Esophagus muscularis mucosa (tissue), 4 donors: ENCODE measurements at regions not wholly inside any gene's neighbourhood (a gene's known extent, or its start where the extent isn't known, plus 50 kb on each side); places are given as distances from the start of the nearest gene placed in this dataset.
A peak's percentile ranks its signal among the peaks of the same experiment; 100 is the strongest.

Source experiments
- DNase-seq: peaks from one replicate; pipeline ENCODE4 v3.0.0-alpha.2; 2017; ENCODE audit errors: extremely low spot score
- H3K27ac ChIP-seq, 4 donors: fragments of 200-600 bp; sonication (generic); replicated peaks in 1 of 4; 1 replicate in 3 of 4; 2 replicates in 1 of 4; pipeline ENCODE4 v1.5.1; 2016 to 2019; ENCODE audit warnings: mild to moderate bottlenecking in 1 of 4
- H3K27me3 ChIP-seq, 4 donors: fragments of 200-600 bp; sonication (generic); one replicate each; pipeline versions ENCODE4 v1.5.1 to v1.6.0; 2016 to 2019
- H3K36me3 ChIP-seq, 4 donors: fragments of 200-600 bp; sonication (generic); one replicate each; pipeline ENCODE4 v1.5.1; 2016 to 2019
- H3K4me1 ChIP-seq, 4 donors: fragments of 200-600 bp; sonication (generic); one replicate each; pipeline ENCODE4 v1.5.1; 2016 to 2019
- H3K4me3 ChIP-seq, 4 donors: fragments of 200-600 bp; sonication (generic); 1 replicate in 2 of 4; 2 replicates in 2 of 4; pipeline ENCODE4 v1.5.1; 2016 to 2019; ENCODE audit warnings: mild to moderate bottlenecking in 4 of 4, moderate library complexity in 1 of 4
- H3K9me3 ChIP-seq, 4 donors: fragments of 200-600 bp; sonication (generic); 1 replicate in 3 of 4; 2 replicates in 1 of 4; pipeline ENCODE4 v1.5.1; 2016 to 2019
- EP300 ChIP-seq: sonication (generic); formaldehyde crosslinking; IDR thresholded peaks from one replicate; pipeline ENCODE4 v1.6.1; 2017; ENCODE audit warnings: antibody characterized with exemption
- POLR2A ChIP-seq: fragments of 450-650 bp; IDR thresholded peaks from one replicate; pipeline ENCODE4 v1.6.1; 2017; ENCODE audit warnings: antibody characterized with exemption, moderate library complexity, mild to moderate bottlenecking, low read depth
- POLR2AphosphoS5 ChIP-seq, 2 donors: sonication (generic); formaldehyde crosslinking; IDR thresholded peaks; one replicate each; pipeline ENCODE4 v1.6.1; 2017; ENCODE audit warnings: antibody characterized with exemption in 2 of 2
- WGBS: methylation state at CpG from one replicate; pipeline ENCODE4 v1.1.5; 2018; 5-methylcytosine and 5-hydroxymethylcytosine counted together
- intact Hi-C: fragments of 100-400 bp; cut with DNase I; formaldehyde crosslinking; loops from one replicate; pipeline ENCODE4 v1.15.1; 2023
- TF ChIP-seq, protein P1 (sequence below), 3 experiments: fragments of 200-600 bp in 2 of 3; fragments of 450-650 bp in 1 of 3; sonication (generic) in 2 of 3; IDR thresholded peaks; one replicate each; pipeline ENCODE4 v1.5.1; 2017 to 2019; ENCODE audit warnings: antibody characterized with exemption in 3 of 3, mild to moderate bottlenecking in 2 of 3, moderate library complexity in 1 of 3

DNA sequence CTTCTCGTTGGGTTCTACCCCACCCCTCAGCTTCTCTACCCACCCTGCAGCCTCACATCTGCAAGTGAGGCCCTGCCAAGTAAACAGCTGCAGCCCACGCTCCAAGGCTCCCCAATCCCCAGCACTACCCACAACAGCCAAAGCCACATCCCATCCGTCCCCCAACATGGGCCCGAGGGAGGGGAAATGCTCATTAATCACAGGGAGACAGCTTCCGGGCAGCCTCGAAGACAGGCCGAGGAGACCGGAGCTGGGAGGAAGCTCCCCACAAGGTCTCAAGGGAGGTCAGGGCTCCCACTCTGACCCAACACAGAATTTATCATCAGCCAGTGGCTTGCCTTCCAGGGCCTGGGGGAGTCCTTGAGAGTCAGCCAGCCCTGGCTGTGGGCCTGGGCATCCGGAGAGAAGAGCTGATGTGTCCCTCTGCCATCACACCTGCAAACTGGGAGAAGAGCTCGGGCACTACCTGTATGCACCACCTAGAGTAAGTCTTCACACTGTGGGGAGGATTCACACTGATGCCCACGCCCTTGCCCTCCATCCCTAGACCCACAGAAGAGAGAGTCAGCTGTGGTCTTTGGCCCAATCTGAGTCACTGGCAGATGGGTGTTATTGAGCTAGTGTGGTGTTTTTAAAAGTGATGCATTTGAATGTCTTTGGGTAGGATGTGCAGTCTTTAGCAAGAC, 115.5 kb upstream of the ZMIZ1 start:
- Histone ChIP-seq H3K36me3 (no peaks in the 10 kb centered on the region), H3K27me3 (no peaks in the 10 kb centered on the region), H3K4me3 (no peak overlapping the region), H3K9me3 (no peaks in the 10 kb centered on the region), H3K4me1 (peaks cover 5 to 19% (median 13%) of the 10 kb centered on the region in 4 donors), H3K27ac (peak overlapping the region in 3 of 4 donors; percentile 42 to 60 (median 44))
- TF ChIP-seq, protein P1, sequence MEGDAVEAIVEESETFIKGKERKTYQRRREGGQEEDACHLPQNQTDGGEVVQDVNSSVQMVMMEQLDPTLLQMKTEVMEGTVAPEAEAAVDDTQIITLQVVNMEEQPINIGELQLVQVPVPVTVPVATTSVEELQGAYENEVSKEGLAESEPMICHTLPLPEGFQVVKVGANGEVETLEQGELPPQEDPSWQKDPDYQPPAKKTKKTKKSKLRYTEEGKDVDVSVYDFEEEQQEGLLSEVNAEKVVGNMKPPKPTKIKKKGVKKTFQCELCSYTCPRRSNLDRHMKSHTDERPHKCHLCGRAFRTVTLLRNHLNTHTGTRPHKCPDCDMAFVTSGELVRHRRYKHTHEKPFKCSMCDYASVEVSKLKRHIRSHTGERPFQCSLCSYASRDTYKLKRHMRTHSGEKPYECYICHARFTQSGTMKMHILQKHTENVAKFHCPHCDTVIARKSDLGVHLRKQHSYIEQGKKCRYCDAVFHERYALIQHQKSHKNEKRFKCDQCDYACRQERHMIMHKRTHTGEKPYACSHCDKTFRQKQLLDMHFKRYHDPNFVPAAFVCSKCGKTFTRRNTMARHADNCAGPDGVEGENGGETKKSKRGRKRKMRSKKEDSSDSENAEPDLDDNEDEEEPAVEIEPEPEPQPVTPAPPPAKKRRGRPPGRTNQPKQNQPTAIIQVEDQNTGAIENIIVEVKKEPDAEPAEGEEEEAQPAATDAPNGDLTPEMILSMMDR (IDR thresholded peaks at IDR 0.05) = no peak
- no peak for TF ChIP-seq POLR2A
- TF ChIP-seq EP300 = no peak
- TF ChIP-seq POLR2AphosphoS5 (IDR thresholded peaks at IDR 0.05) = no peak
- no peak for DNase-seq
- intact Hi-C loops = no loop called here
- WGBS = 49% methylated on average over 11 of the region's 11 CpGs

DNA sequence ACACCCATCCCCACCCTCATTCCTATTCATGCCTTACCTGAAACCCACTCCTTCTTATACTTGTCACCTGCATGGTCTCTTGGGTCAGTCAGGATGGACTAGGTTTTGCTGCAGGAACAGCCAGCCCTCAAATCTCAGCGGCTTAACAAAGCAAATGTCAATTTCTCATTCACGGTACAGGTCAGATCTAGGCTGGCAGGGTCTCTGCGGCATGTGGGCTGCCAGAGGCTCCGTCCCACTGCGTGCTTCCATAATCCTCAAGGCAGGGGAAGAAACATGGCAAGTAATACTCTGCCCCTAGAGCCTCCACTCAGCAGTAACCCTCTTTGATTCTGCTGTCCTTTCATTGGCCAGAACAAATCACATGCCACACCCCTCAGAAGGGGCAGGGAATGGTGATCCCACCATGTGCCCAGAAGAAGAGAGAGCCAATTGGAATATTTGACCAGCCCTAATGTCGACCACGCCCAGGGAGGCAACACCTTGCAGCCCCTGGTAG, 114.9 kb upstream of the ZMIZ1 start:
- intact Hi-C loops = no loop called here

DNA sequence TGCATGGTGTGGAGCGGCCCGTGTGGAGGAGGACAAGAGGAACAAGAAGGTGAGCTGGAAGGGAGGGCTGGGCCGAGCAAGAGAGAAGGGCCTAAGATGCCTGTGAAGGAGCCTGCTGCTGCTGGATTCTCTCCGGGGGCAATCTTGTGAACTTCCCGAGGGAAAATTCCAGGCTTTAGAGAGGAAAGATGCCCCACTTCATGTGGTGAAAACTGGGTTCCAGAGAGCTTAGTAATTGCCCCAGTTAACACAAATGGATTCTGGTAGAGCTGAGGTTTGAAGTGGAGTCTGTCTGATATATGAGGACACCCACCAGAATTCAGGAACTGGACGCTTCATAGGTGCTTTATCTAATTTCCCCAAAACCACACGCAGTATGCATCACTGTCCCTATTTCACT, 114.1 kb upstream of the ZMIZ1 start:
- Histone ChIP-seq H3K4me3 (no peak overlapping the region), H3K4me1 (peaks cover 7 to 29% (median 16%) of the 10 kb centered on the region in 4 donors), H3K9me3 (no peaks in the 10 kb centered on the region), H3K36me3 (no peaks in the 10 kb centered on the region), H3K27ac (no peak overlapping the region), H3K27me3 (no peaks in the 10 kb centered on the region)
- 93% methylated on average over 7 of the region's 7 CpGs for WGBS
- DNase-seq = no peak
- TF ChIP-seq, protein P1 (IDR thresholded peaks at IDR 0.05) = no peak
- TF ChIP-seq POLR2A (no peak), POLR2AphosphoS5 (IDR thresholded peaks at IDR 0.05) (no peak), EP300 (no peak)
- intact Hi-C loops = no loop called here

More for the DNA sequence above, 114.9 kb upstream of the ZMIZ1 start:
- no peaks in the 10 kb centered on the region for H3K36me3 ChIP-seq
- H3K9me3 ChIP-seq = no peaks in the 10 kb centered on the region
- H3K27me3 ChIP-seq = no peaks in the 10 kb centered on the region
- DNase-seq = no peak
- H3K4me3 ChIP-seq = no peak overlapping the region
- whole genome bisulfite sequencing = 92% methylated on average over 7 of the region's 7 CpGs
- TF ChIP-seq, protein P1 (IDR thresholded peaks at IDR 0.05) = no peak
- TF ChIP-seq POLR2AphosphoS5 (IDR thresholded peaks at IDR 0.05) = no peak
- no peak overlapping the region for H3K27ac ChIP-seq
- peaks cover 5 to 21% (median 13%) of the 10 kb centered on the region in 4 donors for H3K4me1 ChIP-seq

DNA sequence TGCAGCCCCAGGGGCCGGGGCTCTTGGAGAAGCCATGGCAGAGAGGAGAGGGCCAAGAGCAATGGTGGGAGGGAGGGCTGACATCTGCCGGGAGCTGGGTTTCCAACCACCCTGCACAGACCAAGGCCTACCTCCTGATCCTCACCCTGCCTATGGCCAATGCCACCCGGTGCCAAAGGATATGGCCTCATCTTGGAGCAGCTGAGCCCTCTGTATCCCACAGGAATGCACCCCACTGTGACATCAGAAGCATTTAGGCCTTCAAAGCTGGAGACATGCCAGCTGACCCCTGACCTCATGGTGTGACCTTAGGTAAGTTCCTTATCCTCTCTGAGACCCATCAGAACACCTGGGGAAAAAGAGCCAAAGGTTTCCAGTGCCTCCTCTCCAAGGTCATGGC, 113.6 kb upstream of the ZMIZ1 start:
- Histone ChIP-seq H3K4me1 (peaks cover 11 to 34% (median 21%) of the 10 kb centered on the region in 4 donors), H3K27ac (no peak overlapping the region), H3K36me3 (no peaks in the 10 kb centered on the region), H3K27me3 (no peaks in the 10 kb centered on the region), H3K9me3 (no peaks in the 10 kb centered on the region), H3K4me3 (no peak overlapping the region)
- 76% methylated on average over 3 of the region's 3 CpGs for WGBS
- DNase-seq = no peak
- intact Hi-C loops = no loop called here
- TF ChIP-seq, protein P1 (IDR thresholded peaks at IDR 0.05) = no peak
- TF ChIP-seq POLR2A (no peak), POLR2AphosphoS5 (IDR thresholded peaks at IDR 0.05) (no peak), EP300 (no peak)

DNA sequence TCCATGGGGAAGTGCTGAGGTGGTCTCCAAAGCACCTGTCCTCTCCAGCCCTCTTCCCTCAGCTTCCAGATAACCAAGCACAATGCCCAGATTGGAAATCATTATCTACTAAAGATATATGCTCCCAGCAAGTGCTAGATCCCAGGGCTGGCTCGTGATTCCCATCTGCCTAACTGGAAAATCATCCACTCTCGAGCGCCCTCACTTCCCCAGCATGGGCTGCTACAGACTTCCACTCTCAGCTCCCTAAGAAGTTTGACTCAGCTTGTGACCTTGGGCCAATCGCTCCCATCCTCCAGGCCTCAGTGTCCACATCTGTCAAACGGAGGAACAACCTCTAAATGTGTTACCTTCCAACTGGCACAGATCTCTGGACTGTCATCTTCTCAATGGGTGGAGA, 112.4 kb upstream of the ZMIZ1 start:
- WGBS = 93% methylated on average over 5 of the region's 5 CpGs
- Histone ChIP-seq H3K4me1 (peaks cover 20 to 46% (median 33%) of the 10 kb centered on the region in 4 donors), H3K36me3 (no peaks in the 10 kb centered on the region), H3K27me3 (no peaks in the 10 kb centered on the region), H3K4me3 (no peak overlapping the region), H3K27ac (no peak overlapping the region), H3K9me3 (no peaks in the 10 kb centered on the region)
- no peak for DNase-seq
- TF ChIP-seq POLR2AphosphoS5 (IDR thresholded peaks at IDR 0.05) = no peak
- TF ChIP-seq EP300 = no peak
- TF ChIP-seq POLR2A = no peak
- TF ChIP-seq, protein P1 (IDR thresholded peaks at IDR 0.05) = no peak
- intact Hi-C loops = no loop called here
